CD4-positive, alpha-beta T cell treated with Interleukin-6 for 4 hours (primary cell): ENCODE measurements at regions not wholly inside any gene's neighbourhood (a gene's known extent, or its start where the extent isn't known, plus 50 kb on each side); places are given as distances from the start of the nearest gene placed in this dataset.
"Not testable (repeated sequence)": the region's sequence is repeated elsewhere in the genome, so short reads cannot be mapped to it uniquely, and the experiment has no call there.

Experiments used
- DNase-seq: peaks from one replicate; pipeline ENCODE4 v3.0.0-alpha.2; 2020; ENCODE audit warnings: mixed read lengths

DNA sequence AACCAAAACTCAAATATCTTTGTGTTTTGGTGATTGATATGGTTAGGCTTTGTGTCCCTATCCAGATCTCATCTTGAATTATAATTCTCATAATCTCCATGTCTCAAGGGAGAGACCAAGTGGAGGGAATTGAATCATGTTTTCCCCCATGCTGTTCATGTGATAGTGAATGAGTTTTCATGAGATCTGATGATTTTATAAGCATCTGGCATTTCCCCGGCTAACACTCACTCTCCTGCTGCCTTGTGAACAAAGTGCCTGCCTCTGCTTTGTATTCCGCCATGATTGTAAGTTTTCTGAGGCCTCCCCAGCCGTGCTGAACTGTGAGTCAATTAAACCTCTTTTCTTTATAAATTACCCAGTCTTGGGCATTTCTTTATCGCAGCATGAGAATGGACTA, 419.5 kb downstream of the SH2D4B start:
- DNase-seq: no peak

DNA sequence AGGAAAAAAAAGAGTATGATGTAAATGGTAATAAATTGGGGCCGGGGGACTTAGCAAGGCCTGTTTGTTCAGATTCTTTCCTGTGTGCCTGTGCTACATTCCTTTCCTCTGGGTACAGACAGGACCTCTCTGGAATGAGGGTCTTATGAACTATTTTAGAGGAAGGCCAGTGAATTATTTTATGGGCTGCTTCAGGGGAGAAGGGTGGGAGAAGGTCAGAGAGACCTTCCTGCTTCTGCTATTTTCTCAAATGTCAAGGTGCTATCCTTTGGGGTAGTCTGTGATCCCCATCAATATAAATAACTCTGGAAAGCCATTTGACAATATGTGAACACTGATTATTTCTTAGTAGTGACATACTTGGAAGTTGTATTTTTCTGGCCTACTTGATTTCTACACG, 426.5 kb downstream of the SH2D4B start:
- no peak for DNase-seq

DNA sequence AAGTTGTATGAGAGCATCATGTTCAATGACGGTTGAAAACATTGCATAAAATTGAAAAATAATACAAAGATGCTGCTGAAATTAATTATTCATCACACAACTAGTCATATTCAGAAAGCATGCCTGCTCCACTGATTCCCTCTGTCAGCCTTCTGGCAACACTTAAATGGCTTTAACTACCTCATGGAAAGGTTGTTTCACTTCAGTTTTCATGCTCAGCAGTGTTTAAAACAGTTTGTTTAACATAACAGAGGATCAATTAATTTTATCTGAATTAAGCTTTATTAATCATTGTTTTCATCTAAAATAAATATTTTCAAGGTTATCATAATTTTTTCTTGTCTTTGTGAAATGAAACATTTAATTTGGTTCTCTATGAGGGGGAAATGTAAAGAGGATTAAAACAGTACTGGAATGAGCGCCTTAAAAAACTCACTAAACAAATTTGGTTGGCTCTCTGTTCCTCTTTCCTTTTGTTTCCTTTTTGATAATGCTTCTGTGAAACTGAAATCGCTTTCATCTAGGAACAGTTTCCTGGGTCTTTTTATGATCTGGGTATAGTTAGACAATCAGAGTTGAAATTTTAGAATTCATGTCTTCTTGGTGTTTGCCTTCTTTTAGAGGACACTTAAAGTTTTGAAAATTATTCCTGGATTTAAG, 427.4 kb downstream of the SH2D4B start:
- no peak for DNase-seq

DNA sequence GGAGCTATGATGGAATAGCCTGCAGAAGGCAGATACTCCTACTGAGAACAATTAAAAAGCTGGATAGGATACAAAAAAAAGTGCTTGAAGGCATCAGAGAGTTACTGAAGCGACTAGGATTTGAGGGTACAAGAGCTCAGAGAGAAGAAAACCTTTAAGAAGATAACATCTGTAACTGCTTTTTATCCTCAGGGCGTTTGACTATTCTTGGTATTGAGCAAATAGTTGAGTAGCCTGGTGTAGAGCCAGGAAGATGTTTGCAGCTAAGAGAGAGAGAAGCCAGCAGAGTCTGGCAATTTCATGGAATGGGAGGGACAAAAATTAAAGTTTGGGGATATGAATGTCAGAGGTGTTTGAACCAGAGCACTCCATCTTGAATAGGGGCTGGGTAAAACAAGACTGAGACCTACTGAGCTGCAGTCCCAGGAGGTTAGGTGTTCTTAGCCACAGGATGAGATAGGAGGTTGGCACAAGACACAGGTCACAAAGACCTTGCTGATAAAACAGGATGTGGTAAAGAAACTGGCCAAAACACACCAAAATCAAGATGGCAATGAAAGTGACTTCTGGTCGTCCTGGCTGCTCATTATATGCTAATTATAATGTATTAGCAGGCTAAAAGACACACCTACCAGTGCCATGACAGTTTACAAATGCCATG, 428.8 kb downstream of the SH2D4B start:
- no peak for DNase-seq

DNA sequence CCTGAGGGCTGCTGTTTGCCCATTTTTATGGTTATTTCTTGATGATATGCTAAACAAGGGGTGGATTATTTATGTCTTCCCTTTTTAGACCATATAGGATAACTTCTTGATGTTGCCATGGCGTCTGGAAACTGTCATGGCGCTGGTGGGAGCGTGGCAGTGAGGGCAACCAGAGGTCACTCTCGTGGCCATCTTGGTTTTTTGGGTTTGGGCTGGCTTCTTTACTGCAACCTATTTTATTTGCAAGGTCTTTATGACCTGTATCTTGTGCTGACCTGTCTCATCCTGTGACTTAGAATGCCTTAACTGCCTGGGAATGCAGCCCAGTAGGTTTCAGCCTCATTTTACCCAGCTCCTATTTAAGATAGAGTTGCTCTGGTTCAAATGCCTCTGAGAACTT, 429.7 kb downstream of the SH2D4B start:
- DNase-seq: not testable (repeated sequence)

DNA sequence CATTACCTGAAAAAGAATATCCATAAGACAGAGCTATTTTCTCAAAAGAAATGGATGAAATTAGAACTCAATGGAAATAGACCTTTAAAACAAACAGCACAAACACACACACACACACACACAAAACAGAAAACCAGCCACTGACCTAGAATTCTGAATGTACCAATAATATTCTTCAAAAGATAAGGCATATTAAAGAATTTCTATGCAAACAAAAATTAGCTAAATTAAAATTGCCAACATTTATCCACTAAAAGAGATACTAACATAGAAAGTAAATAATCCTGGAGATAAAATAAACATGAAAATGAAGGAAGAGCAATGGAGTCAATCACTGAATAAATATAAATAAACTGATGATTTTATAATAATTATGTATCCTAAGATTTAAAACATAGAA, 431.2 kb downstream of the SH2D4B start:
- no peak for DNase-seq

DNA sequence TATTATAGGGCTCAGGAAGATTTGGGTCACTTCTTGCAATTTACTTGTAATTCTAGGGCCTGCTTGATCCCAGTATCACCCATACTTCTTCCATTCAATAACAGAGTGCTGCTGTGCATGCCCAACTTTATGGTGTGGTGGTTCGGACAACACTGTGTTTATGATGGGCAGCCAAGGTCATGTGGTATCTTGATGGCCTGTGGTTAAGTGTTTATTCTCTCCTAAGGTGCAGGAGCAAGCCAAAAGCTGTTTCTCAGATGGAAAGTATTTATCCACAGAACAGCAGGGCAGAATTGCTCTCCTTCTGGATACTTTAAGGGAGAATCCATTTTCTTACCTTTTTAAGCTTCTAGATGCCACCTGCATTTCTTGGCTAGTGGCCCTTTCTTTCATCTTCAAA, 433.8 kb downstream of the SH2D4B start:
- no peak for DNase-seq

DNA sequence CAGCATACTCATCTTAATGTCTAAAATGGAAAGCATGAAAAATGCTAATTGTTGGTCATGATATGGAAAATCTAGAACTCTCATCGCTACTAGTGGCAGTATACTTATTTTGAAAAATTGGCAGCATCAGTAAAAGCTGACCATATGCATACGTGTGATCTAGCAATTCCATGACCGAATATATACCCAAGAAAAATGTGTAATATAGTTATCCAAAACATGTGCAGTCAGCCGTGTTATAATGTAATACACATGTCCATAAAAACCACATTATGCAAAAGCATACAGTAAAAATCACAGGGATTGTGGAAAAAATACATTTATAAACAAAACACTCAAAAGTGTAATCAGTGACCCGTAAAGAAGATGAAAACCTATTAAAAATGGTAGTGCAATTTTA, 439.0 kb downstream of the SH2D4B start:
- no peak for DNase-seq

DNA sequence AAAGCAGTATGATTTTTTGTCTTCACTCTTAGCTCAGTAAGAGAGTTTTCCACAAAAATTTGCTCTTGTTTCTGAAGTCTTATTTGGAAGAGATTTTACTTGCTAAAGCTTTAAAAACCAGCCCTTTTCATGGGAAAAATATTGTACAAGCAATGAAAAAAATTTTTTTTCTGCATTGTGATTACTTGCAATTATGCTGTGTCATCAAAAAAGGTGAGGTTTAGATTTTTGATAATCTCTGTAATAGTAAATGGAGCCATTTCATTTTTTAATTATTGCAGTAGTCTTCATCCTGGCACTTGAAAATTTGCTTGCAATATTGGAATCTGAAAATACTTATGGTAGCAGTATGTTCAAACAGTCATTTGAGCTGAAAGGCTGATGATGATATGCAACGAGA, 447.4 kb downstream of the SH2D4B start:
- no peak for DNase-seq

DNA sequence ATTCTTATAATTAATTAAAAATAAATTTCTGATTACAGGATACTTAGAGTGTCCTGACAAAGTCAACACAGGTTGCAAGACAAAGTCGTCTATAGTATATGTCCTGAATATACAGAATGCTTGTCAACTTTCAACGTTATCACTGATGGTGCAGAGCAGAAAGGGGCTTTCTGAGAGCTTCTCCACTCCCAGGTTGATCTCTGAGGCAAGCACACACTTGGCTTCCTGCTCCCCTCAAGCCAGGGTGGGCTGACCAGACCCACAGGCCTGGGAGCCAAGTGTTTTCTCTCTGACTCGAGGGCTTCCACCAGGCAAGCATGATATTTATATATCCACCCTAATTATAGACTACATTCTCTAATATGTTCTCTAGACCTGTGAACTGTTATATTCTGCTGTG, 448.9 kb downstream of the SH2D4B start:
- no peak for DNase-seq

DNA sequence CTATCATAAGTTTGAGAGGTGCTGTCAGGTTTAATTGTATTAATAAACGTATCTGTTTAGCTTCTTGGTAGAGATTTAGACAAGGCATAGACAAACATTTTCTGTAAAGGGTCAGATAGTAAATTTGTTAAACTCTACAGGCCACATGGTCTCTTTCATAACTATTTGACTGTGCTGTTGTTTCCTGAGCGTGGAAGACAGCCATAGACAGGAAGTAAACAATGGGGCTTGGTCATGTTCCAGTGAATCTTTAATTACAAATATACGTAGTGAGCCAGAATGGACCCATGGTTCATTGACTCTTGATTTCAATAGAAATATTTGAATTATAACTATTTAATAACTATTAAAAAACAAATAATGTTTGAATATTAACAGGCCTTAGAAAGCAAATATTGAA, 451.1 kb downstream of the SH2D4B start:
- DNase-seq: no peak

DNA sequence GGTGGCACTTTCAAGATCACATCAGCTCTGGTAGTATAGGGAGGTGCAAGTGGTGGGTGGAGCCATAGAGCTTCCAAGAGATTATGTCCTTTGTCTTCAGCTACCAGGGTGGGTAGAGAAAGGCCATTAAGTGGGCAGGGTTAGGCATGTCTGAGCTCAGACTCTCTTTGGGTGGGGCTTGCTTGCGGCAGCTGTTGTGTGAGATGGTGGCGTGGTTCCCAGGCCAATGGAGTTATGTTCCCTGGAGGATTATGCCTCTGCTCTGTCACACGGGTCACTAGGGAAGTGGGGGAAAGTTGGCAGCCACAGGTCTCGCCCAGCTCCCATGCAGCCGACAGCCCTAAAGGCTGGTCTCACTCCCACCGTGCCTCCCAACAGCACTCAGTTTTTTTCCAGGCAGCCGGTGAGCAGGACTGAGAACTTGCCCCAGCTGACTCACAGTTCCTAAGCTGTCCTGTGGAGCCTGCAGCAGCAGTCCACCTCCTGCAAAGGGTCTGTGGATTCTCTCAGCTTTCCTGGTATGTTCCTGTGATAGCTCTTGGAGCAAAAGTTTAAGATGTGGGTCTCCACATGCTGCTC, 459.0 kb downstream of the SH2D4B start:
- no peak for DNase-seq

DNA sequence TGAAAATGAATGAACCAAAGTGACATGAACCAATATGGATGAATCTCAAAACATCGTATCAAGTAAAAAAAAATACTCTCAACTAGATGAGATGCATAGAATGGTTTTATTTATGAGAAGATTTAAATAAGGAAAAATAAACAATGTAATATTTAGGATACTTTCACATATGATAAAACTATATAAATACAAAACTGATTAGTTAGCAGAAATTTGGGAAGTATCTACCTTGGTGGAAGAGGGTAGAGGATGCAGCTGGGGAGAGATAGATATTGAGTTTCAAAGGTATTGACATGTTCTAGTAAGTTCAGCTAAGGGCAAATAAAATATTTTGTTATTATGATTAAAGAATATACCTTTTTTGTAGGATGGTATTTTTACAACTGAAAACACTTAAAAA, 463.1 kb downstream of the SH2D4B start:
- DNase-seq: no peak

DNA sequence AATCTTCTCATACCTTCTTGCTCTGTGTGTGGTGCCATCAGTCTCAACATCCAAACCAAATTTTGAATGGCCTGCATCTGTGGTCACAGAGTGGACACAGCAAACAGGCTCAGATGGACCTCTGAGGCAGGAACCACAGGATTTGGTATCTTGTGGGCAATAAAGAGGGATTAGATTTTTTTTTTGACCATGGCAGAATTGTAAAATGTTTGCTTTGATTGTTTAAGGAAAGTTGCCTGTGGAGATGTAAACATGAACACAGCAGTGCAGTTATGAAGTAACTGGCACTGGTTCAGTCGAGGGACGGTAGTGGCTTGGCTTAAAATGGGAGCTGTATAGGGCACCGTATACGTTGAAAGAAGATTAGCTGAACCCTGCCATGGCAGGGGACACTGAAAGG, 464.7 kb downstream of the SH2D4B start:
- no peak for DNase-seq

DNA sequence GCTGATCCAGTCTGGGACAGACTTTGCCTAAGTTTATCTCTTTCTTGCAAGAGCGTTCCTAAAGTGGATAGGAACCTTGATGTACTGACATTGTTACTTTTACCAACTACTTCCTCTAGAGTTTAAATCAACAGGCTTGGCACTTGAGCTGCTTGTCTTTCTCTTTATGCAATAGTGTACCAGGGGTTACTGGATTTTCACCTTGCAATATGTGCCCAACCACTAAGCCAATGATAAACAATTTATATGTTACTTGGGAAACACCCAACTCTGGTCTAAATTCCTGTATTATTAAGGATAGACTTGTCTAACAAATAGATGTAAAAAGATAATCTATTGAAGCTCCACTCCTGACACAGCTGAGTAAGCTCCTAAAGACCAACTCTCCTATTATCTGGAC, 470.2 kb downstream of the SH2D4B start:
- DNase-seq: no peak

DNA sequence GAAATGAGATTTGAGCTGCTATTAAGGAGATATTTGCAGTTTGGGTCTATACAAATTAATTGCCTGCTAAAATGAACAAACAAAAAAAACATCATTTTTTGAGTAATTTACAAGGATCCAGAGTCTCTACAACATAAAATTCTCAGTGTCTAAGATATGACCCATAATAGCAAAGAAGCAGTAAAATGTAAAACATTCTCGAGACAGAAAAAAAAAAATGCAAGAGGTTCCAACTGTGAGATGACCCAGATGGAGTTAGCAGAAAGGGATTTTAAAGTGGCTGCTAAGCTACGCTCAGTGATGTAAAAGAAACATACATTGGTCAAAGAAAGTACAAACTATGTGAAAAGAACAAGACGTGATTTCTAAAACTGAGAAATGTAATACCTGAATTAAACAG, 471.0 kb downstream of the SH2D4B start:
- no peak for DNase-seq

DNA sequence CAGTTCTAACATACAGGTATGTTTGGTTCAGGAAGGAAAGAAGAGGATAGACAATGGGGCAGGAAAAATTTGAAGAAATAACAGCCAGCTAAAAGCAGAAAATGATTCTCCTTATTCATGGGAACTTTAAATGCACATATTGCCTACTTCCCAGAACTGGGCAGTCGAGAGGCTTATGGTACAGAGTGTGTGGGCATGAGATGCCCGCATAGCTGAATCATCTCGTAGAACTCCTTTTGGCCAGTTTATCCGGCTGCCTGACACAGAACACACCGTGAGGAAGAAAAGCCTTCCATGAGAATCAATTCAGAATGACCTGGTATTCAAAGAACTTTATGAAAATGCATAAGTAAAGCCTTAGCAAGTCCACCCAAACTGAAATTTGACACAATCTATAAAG, 471.6 kb downstream of the SH2D4B start:
- no peak for DNase-seq

DNA sequence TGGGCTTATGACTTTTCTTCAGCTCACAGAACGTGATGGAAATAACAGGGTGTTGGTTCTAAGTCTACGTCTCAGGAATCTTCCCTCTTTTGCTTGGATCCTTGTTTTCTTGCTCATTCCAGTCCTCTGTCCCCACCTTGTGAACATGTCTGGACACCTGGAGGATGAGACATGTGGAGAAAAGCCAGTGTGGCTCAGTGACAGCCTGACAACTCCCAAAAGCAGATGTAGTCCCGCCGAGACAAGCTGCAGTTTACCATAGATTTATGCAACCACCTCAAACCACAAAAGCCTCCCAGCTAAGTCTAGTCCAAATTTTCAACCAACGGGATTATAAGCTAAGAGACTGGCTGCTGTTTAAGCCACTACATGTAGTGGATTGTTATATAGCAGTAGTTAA, 476.1 kb downstream of the SH2D4B start:
- no peak for DNase-seq

DNA sequence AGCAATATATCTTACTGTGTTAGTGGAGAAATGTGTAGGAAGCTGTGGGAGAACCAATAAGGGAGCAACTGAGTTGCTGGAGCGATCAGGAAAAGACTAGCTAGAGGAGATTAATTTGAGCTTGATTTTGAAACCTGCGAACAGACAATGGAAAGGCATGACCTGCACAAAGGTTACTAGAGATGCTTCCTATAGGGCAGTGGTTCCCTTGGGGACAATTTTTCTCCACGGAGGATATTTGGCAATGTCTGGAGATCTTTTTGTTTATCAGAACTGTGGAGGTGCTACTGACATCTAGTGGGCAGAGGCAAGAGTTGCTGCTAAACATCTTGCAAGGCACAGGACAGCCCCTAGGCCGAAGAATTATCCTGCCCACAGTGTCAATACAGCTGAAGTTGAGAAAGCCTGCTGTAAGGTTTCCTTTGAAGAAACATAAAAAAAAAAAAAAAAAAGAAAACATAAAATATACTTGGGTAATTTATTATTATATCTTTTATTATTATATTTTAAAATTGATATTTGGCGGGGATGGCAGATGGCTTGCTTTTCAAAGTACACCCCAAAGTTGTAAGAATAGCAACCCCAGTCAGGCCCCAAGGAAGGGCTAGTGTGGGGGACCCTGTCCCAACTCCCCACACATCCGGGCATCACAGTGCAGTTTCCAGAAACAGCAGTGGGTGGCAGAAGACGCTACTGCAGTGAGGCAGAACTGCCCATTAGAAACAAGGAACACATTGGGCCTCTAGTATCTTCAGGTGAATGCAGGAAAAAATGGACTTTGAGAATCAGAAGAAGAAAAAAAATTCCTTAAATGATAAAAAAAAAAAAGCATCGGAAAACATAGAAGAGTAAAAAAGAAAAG, 481.6 kb downstream of the SH2D4B start:
- peak; percentile 2 for DNase-seq

DNA sequence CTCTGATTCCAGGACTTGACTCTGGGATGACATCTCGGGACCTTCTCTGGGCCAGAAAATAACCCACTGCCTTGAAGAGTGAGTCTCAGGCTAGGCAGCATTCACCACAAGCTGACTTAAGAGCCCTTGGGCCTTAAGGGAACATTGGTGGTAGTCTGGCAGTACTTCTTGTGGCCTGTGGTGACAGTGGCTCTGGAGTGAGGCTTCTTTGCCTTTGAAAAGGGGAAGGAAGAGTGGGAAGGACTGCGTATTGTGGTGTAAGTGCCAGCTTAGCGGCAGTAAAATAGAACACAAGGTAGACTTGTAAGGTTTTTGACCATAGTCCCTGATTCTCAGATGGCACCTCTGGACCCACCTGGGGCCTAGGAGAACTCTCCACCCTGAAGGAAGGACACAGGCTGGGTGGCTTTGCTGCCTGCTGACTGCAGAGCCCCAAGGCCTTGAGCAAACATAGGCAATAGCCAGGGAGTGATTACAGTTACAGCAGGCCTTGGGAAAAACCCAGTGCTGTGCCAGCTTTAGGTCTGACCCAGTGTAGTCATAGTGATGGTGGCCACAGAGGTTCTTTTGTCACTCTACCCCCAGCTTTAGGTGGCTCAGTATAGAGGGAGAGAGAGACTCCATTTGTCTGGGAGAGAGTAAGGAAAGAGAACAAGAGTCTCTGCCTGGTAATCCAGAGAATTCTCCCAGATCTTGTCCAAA, 483.9 kb downstream of the SH2D4B start:
- no peak for DNase-seq

DNA sequence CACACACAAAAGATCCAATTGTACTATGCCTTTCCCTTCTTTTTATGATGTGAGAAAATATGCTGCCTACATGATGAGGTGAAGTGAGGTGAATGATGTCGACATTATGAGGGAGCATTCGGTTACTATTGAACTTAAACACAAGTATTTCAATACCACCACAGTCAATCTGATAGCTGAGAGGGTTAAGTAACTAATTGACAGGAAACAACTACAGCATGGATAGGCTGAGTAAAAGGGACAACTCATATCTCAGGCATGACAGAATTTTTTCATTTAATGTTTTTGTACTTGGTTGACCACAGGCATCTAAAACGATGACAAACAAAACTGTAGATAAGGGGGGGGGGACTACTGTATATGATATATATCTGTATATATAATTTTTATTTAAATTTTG, 488.9 kb downstream of the SH2D4B start:
- no peak for DNase-seq

DNA sequence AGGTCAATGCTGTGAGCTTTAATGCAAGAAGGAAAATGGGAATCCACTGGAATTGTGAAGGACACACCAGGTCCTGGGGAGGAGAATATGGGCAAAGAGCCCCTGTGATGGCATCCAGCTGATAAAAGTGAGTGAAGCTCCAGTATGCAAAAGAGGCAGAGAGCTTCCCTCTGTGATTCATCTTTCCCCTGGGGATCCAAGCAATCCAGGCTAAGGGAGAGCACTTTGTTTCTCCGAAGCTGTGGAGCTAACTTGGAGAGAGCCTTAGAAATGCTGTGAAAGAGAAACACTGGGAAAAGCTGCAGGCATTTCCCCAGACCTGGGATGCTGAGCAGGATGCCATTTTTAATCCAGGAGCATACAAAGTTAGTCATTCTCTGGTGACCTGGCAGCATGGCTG, 489.5 kb downstream of the SH2D4B start:
- no peak for DNase-seq

DNA sequence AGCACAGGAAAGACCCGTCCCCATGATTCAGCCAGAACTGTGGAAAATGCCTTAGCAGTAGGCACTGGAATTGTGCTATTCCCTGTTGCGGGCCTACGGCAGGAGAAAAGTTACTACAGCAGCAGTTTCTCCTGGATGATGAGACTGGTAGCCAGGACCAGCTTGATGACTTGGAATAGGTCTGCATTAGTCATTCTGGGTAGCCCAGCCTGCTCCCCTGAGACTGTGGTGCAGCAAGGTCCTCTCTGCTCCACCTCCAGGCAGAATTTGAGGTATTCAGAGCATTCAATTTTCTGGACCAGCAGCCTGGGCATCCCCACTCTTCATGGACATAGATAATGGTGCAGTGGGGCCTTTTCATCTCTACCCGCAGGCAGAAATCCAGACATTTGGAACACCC, 490.0 kb downstream of the SH2D4B start:
- no peak for DNase-seq
